ENCODE measurements at regions not wholly inside any gene's neighbourhood (a gene's known extent, or its start where the extent isn't known, plus 50 kb on each side); places are given as distances from the start of the nearest gene placed in this dataset.

- TF ChIP-seq CBX5 (IDR thresholded peaks at IDR 0.05; ENCODE audit: low read depth, low read length) (no peak), SP2 (IDR thresholded peaks at IDR 0.05; ENCODE audit: low read length) (no peak), CTCF (IDR thresholded peaks at IDR 0.05; ENCODE audit: control extremely low read depth in 1 of 3, insufficient read depth in 1 of 3, low read depth in 1 of 3, low read length in 3 of 3) (no peak), SIN3A (conservative IDR thresholded peaks at IDR 0.05 in 1 of 2, IDR thresholded peaks at IDR 0.05 in 1 of 2; ENCODE audit: low read depth in 1 of 2, low read length in 2 of 2) (no peak), RFX5 (IDR thresholded peaks at IDR 0.05; ENCODE audit: borderline replicate concordance, low read depth, low read length) (no peak), POLR2AphosphoS5 (IDR thresholded peaks at IDR 0.05; ENCODE audit: low read depth, low read length) (no peak), KDM5A (IDR thresholded peaks at IDR 0.05; ENCODE audit: low read length) (no peak), RNF2 (IDR thresholded peaks at IDR 0.05; ENCODE audit: borderline replicate concordance, low read depth, low read length, missing control alignments, poor library complexity, severe bottlenecking) (no peak), POLR2A (IDR thresholded peaks at IDR 0.05; ENCODE audit: control extremely low read depth in 1 of 2, low read depth in 2 of 2, low read length in 2 of 2) (no peak), BCL11A (IDR thresholded peaks at IDR 0.05; ENCODE audit: low read depth in 2 of 2, low read length in 2 of 2) (no peak), RAD21 (IDR thresholded peaks at IDR 0.05 in 1 of 2, conservative IDR thresholded peaks at IDR 0.05 in 1 of 2; ENCODE audit: low read depth in 2 of 2, low read length in 2 of 2) (no peak), SRF (IDR thresholded peaks at IDR 0.05; ENCODE audit: low read depth, low read length) (no peak), JUN (IDR thresholded peaks at IDR 0.05; ENCODE audit: low read depth, low read length) (no peak)
Observed at GRCh38 chr13:74561155-74561554, 427.0 kb upstream of the KLF12 start.
